ENCODE measurements at regions not wholly inside any gene's neighbourhood (a gene's known extent, or its start where the extent isn't known, plus 50 kb on each side); places are given as distances from the start of the nearest gene placed in this dataset.

DNA sequence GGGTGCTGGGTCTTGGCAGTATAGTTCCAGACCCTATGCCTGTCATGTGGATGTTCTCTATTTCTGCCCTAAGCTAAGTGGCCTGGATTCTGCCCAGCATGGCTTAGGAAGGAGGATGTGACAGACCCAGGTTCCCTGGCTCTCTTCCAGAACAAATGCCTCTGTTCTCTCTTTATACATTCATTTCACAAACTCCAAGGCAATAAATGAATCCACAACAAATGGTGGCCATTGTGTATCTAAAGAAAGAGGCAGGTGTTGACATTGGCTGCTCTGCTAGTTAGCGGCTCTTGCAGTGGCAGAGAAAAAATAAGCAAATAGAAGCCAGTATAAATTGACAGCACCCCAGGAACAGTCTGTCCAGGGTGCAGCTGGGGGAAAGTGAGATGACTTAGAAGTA is 298.6 kb downstream of the SUCLG1 start:
- no peak for TF ChIP-seq POLR2A (IDR thresholded peaks at IDR 0.05; ENCODE audit: low read length)
- TF ChIP-seq GATA1 (IDR thresholded peaks at IDR 0.05; ENCODE audit: low read depth, low read length), result no peak
